Adrenal gland (tissue), 9 donors: ENCODE measurements at regions not wholly inside any gene's neighbourhood (a gene's known extent, or its start where the extent isn't known, plus 50 kb on each side); places are given as distances from the start of the nearest gene placed in this dataset.

Source experiments
- DNase-seq, 7 donors: peaks; one replicate each; pipeline ENCODE4 v3.0.0-alpha.2; 2019 to 2020
- H3K27ac ChIP-seq, 5 donors: fragments of 200-600 bp; sonication (generic) in 4 of 5; 1 replicate in 3 of 5; 2 replicates in 2 of 5; pipeline versions ENCODE4 v1.5.1 to v1.8.0; 2016 to 2020; ENCODE audit warnings: mild to moderate bottlenecking in 1 of 5
- H3K27me3 ChIP-seq: fragments of 200-600 bp; 2 replicates; pipeline ENCODE4 v1.8.0; 2021
- H3K36me3 ChIP-seq, 2 donors: fragments of 200-600 bp; replicated peaks in 1 of 2; 1 replicate in 1 of 2; 2 replicates in 1 of 2; pipeline versions ENCODE4 v1.5.1 to v1.8.0; 2018 to 2022
- H3K4me1 ChIP-seq, 2 donors: fragments of 200-600 bp; replicated peaks in 1 of 2; 1 replicate in 1 of 2; 2 replicates in 1 of 2; pipeline versions ENCODE4 v1.5.1 to v1.8.0; 2018 to 2021
- H3K4me3 ChIP-seq, 4 donors: fragments of 200-600 bp; sonication (generic) in 3 of 4; one replicate each; pipeline ENCODE4 v1.5.1; 2016 to 2018
- H3K9me3 ChIP-seq, 3 donors: fragments of 200-600 bp; sonication (generic) in 1 of 3; replicated peaks in 1 of 3; 1 replicate in 2 of 3; 2 replicates in 1 of 3; pipeline versions ENCODE4 v1.5.1 to v1.8.0; 2016 to 2021
- CTCF ChIP-seq, 6 experiments: fragments of 450-650 bp in 4 of 6; fragments of 200-600 bp in 2 of 6; sonication (generic) in 1 of 6; IDR thresholded peaks; 1 replicate in 5 of 6; 2 replicates in 1 of 6; pipeline versions ENCODE4 v1.5.1 to v1.8.0; 2016 to 2021; ENCODE audit warnings: antibody characterized with exemption in 6 of 6, mild to moderate bottlenecking in 2 of 6, moderate library complexity in 1 of 6
- POLR2A ChIP-seq, 2 donors: fragments of 450-650 bp; IDR thresholded peaks; one replicate each; pipeline ENCODE4 v1.6.1; 2017; ENCODE audit warnings: antibody characterized with exemption in 2 of 2, mild to moderate bottlenecking in 2 of 2, moderate library complexity in 1 of 2
- WGBS, 4 donors: extraction: QIAGEN DNeasy Blood & Tissue Kit in 2 of 4; methylation state at CpG; one replicate each; pipeline versions ENCODE4 v1.1.5 to v1.1.7; 2013 to 2017; 5-methylcytosine and 5-hydroxymethylcytosine counted together
- intact Hi-C, 2 donors: fragments of 100-400 bp; cut with DNase I; formaldehyde crosslinking; loops; one replicate each; pipeline versions ENCODE4 v1.14.1 to v1.15.0; 2022 to 2023
- donor health status: healthy with polysubstance abuse.
- donor health status: Bipolar disorder and iron deficiency.
- donor health status: DM: yes; HTN: yes; CAD: no.
- donor health status: DM: no; HTN: no; CAD: no.
- donor health status: DM: no; HTN: no; CAD: no.

GRCh38 chr18:40907842-40908241 is 1047.2 kb upstream of the PIK3C3 start:
- Histone ChIP-seq H3K27me3 (no peaks in the 10 kb centered on the region), H3K27ac (no peak overlapping the region), H3K4me1 (no peaks in the 10 kb centered on the region), H3K36me3 (no peaks in the 10 kb centered on the region), H3K4me3 (no peak overlapping the region), H3K9me3 (no peaks in the 10 kb centered on the region)
- WGBS, 4 donors = 60 to 72% (median 69%) methylated on average over 2 of the region's 2 CpGs
- no peak for DNase-seq
- intact Hi-C loops = no loop called here
- TF ChIP-seq CTCF (IDR thresholded peaks at IDR 0.05) (no peak), POLR2A (IDR thresholded peaks at IDR 0.05) (no peak)

- H3K4me1 ChIP-seq = no peaks in the 10 kb centered on the region
- H3K27me3 ChIP-seq = no peaks in the 10 kb centered on the region
- H3K27ac ChIP-seq = no peak overlapping the region
- intact Hi-C loops = no loop called here
- TF ChIP-seq POLR2A (IDR thresholded peaks at IDR 0.05) (no peak), CTCF (IDR thresholded peaks at IDR 0.05) (no peak)
- H3K36me3 ChIP-seq = no peaks in the 10 kb centered on the region
- WGBS, 4 donors = 0 to 30% (median 0%) methylated on average over 1 of the region's 1 CpG
- no peaks in the 10 kb centered on the region for H3K9me3 ChIP-seq
- DNase-seq = no peak
- no peak overlapping the region for H3K4me3 ChIP-seq
Measured at GRCh38 chr18:40904295-40904694, 1050.7 kb upstream of the PIK3C3 start.

- no peak for DNase-seq
- Histone ChIP-seq H3K9me3 (no peaks in the 10 kb centered on the region), H3K4me1 (no peaks in the 10 kb centered on the region), H3K36me3 (no peaks in the 10 kb centered on the region), H3K4me3 (no peak overlapping the region), H3K27ac (no peak overlapping the region), H3K27me3 (no peaks in the 10 kb centered on the region)
- no peak for TF ChIP-seq POLR2A (IDR thresholded peaks at IDR 0.05)
- no peak for TF ChIP-seq CTCF (IDR thresholded peaks at IDR 0.05)
- 71 to 83% (median 78%) methylated on average over 2 of the region's 2 CpGs for WGBS, 4 donors
- intact Hi-C loops = no loop called here
Measured at GRCh38 chr18:40902436-40902835, 1052.6 kb upstream of the PIK3C3 start.

GRCh38 chr18:40897884-40898283 is 1057.2 kb upstream of the PIK3C3 start:
- intact Hi-C loops = no loop called here
- WGBS, 4 donors = 68 to 85% (median 81%) methylated on average over 3 of the region's 3 CpGs

More at GRCh38 chr18:40897884-40898283, 1057.2 kb upstream of the PIK3C3 start:
- Histone ChIP-seq H3K27me3 (no peaks in the 10 kb centered on the region), H3K9me3 (no peaks in the 10 kb centered on the region), H3K27ac (no peak overlapping the region), H3K36me3 (no peaks in the 10 kb centered on the region), H3K4me3 (no peak overlapping the region), H3K4me1 (no peaks in the 10 kb centered on the region)
- TF ChIP-seq POLR2A (IDR thresholded peaks at IDR 0.05) (no peak), CTCF (IDR thresholded peaks at IDR 0.05) (no peak)
- DNase-seq = no peak
